Limb (tissue), 2 donors: ENCODE measurements at regions not wholly inside any gene's neighbourhood (a gene's known extent, or its start where the extent isn't known, plus 50 kb on each side); places are given as distances from the start of the nearest gene placed in this dataset.

Source experiments
- DNase-seq, 2 donors: peaks; one replicate each; pipeline ENCODE4 v3.0.0-alpha.2; 2016; ENCODE audit errors: extremely low spot score in 2 of 2

DNA sequence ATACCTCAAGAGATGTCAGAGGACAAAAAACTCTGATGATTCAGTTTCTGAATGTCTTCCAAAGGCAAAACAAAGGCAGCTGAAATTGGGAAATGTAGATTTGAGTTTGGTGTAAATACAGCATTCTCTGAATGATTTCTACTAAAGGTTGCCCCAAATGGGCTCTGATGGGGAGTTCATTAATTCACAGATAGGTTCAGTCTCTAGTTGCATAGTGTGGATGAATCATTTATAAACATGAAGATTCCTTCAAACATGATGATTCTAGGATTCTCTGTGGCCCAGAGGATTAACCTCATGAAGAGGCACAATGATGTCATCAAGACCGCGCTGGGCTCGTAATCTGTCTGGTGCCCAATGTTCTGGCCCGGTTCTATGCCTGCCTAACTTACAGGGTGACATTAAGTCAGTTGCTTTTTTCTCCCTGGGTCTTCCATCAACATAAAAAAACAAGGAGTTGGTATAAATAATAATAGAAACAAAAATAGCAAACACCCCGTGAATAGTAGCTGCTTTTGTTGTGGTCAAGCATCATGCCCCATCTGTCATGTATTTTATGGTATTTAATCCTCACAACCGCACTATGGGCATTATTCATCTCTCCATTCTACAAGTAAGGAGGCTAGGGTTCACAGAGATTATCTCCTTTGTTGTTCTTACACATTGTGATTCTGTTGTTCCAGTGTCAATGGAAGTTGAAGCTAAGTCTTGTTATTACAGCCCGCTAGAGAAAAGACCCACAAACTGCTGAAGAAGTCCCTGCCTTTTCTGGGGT is 509.6 kb upstream of the USP24 start:
- DNase-seq, result no peak

DNA sequence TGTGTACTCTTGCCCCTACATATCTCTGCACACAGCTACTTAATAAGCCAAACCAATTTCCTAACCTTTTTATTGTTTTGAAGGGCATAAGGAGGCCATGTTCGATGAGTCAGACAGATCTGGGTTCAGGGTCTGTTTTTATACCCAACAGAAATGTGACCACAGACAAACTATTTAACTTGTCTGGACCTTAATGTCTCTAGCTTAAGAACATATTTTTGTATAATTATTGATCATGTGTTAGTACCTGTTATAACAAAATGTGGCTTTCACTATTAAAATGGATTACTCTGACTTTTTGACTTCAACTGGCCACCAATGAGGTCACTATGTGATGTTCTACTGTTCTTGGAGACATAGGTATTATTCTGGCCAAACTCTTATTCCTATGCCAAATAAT is 507.8 kb upstream of the USP24 start:
- no peak for DNase-seq

DNA sequence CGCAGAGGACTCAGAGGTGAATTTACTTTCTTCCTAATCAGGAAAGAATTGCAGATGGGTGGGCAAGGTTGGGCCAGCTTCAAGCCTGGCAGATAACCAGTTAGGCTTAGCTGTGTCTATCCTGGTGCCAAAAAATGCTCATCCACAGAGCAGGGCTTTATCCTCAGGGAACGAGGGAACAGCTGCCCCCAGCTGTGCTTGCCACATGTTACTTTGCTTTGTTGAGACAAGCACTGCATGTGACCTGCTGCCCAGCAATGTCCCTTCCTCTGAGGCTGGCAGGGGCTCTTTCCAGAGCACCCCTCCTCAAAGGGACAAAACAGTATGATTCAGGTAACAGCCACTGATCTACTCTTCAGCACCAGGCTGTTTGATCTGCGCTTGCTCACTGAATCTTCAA is 505.1 kb upstream of the USP24 start:
- DNase-seq, result peak in 1 of 2 donors; percentile 46

DNA sequence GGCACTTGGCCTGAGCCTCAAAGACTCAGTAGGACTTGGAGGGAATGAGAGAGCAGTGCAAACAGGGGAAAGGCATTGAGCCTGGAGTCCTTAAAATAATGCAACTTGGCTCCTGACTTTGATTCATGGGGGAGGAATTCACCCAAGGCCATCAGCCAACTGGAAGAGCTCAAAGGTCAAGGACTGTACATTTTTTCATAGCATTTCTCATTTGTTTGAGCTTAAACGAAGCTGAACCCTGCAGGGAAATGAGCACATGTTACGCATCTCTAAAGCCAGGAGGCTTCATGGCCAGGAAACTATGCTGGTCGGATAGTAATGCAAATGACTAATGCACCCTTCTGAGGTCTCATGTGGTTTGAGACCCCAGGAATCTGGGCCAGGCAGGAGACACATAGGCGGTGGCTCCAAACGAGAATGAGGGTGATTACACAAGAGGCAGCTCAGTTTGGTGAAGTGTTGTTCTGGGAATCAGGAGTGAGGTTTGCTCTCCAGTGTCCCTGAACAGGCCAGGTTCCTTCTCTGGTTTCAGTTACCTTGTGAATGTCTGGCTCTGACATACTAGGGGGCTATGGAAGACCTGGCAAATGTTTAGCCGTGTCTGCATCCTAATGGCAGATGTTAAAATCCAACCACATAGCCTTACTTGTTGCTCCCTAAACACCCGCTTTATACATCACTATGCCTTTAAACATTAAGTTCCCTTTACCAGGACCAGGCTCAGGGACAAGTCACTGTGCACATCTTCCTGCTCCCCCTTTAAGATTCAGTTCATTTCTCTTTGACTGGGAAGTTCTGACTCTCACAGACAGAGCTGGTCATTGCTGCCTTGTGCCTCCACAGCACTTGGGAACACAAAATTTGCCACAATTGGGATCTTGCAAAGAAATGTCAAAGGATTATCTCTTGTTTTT is 503.9 kb upstream of the USP24 start:
- peak in 1 of 2 donors; percentile 36 for DNase-seq

DNA sequence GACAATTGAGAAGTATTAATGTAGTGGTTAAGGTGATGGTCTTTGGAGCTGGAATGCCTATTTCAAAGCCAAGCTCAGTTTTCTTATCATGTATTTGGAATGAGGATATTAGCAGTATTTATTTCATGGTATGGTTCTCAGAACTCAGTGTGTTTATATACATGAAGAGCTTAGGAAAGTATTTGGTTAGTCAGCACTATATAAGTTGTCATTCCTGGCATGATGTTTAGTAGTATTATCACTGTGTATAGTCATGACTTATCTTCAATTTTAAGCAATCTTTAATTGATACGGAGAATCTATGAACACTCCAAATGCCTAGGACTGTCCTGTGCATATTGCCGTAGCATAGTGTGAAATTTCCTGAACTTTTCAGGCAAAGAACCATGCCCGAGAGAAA is 501.9 kb upstream of the USP24 start:
- DNase-seq, result no peak

DNA sequence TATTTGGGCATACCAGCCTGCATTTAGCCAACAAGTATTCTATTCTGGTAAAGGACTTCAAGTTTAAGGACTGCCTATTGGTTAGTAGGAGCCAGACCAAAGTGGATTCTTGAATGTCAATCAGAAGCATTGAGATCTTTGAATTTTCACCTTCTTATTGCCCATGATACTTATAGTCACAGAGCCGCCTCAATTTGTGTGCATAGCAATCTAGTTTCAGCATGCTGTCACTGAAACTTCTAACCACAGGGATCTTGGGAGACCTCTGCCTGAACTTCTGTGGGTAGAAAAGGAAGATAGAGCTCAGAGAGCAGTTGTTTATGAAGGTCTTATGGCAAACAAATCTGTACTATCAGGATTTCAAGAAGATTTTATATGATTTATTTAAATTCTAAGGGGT is 501.4 kb upstream of the USP24 start:
- no peak for DNase-seq

DNA sequence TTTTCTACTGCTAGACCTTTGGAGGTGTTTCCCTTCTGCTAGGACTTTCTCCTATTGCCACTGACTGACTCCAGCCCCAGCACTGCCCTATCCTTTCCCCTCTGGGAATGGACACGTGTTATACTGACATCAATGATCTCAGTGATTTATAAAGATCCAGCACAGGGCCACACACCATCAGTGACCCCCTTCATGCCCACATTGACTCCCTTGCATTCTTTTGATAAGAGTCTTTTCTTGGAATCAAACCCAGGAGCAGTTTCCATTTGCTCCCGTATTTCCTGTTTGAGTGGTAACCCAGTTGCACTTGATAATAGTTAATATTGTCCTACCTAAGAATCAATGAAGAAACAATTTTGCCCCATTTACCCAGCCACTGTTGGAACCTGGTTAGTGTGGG is 501.0 kb upstream of the USP24 start:
- DNase-seq, result no peak

DNA sequence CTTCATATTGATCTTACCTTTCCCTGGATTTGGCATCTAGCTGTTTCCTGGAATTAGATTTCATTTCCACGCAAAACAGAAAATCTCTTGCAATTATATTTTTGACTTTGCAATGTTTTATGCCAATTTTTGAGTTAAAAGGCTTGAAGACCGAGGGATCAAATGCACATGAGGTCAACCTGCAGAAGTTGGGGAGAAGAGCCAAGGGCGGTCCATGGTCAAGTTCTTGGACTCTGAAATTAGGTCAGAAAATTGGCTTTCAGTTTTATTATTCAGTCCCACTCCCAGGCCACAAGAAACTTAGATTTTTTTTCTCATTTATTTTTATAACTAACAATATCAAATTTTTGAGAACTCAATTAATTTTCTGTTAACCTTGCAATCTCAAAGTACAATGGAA is 499.1 kb upstream of the USP24 start:
- DNase-seq, result no peak

DNA sequence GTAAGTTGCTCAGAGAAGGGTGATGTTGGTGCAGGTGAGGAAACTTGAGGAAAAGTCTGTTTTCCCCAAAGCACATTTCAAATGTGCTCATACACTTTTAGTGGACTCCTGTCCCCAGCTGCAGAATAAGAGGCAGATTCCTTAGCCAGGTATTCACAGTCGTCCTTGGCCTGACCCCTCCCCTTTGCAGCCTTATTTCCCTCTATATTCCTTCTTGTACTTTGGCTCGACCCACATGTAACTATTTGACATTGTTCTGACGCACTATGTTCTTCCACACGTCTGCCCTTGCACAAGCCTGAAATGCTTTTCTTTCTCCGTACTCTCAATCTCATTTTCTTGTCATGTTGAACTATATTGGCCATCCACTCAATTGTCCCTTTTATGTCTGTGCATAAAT is 498.4 kb upstream of the USP24 start:
- no peak for DNase-seq

DNA sequence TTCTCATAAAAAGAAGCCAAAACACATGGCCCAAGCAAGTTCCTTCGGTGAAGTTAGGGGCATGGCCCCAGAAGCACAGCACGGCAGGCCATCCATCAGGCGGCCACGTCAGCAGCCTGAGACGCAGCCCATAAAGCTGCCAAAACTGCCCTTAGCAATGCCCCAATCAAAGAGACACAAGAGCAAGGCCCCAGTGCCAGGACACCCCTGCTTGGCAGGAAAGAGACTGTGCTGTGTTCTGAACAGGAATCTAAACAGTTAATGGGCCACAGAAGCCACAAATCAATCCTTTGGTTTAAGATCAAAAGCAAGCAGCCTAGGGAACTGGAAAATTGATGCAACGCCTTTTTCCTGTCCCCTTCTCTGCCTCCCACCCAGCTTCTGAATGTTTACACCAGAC is 497.0 kb upstream of the USP24 start:
- no peak for DNase-seq

DNA sequence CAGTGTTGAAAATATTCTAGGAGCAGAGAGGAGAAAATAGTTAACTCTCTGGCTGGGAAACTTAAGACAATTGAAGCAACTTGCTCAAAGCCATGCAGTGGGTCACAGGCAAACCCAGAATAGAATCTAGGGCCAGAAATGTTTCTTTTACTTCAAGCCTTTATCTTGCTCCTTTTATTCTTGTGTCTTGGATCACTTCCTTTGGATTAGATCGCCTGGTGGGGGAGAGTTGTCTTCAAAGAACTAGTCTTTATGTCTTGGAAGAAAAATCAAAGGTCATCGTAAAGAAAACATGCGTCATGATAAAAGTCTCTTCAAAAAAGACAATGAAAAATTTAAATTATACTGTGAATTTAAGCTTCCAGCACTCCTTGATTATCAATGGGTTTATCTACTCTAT is 493.6 kb upstream of the USP24 start:
- DNase-seq, result no peak

DNA sequence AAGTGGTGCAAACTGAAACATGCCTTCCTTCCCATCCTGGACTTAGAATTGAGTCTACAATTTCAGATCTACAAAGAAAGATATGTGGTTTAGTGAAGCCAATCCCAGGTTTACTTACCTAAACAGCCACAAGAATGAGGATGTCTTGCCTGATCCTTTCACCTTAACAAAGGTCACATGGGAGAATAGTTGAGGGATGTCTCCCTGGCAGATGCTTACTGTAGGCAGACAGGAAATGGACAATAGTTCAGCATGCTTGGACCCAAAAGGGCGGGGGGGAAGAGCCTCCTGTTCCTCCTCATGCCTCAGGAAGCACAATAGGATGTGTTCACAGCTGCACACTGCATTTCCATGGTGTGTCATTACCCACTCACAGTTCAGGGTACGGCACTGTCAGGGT is 492.7 kb upstream of the USP24 start:
- no peak for DNase-seq

DNA sequence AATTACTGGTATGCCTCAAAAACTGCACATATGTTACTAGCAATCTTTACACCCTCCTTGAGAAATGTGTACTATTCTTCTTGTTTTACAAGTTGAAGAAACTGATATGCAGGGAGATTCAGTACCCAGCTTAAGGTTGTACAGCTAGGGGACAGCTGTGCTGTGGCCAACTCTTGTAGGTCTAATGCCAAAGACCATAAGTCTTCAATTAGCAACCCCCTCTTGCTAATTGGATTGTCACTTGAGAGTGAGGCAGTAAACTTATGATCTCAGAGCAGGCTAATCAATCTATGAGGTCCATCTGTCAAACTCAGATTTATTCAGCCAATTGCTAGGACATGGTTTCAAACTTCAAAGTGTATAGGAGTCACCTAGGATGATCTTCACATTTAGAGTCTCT is 492.0 kb upstream of the USP24 start:
- DNase-seq, result no peak

DNA sequence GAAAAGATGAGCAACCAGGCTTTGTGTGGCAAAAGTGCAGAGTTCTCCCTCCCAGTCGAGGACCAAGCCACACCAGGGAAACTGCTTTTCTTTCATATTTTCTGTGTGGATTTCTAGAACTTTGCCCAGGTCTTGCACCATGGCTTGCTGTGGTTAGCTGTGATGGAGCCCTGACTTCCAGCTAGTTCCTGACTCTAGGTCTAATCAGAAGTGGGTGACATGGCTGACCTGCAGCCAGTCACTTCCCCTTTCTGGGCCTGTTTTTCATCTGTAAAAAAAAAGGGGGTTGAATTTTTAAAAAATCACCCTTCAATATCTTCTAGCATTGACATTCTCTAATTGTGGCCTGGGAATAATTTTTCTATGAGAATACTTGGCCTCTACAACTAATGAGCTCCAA is 491.2 kb upstream of the USP24 start:
- DNase-seq, result no peak

DNA sequence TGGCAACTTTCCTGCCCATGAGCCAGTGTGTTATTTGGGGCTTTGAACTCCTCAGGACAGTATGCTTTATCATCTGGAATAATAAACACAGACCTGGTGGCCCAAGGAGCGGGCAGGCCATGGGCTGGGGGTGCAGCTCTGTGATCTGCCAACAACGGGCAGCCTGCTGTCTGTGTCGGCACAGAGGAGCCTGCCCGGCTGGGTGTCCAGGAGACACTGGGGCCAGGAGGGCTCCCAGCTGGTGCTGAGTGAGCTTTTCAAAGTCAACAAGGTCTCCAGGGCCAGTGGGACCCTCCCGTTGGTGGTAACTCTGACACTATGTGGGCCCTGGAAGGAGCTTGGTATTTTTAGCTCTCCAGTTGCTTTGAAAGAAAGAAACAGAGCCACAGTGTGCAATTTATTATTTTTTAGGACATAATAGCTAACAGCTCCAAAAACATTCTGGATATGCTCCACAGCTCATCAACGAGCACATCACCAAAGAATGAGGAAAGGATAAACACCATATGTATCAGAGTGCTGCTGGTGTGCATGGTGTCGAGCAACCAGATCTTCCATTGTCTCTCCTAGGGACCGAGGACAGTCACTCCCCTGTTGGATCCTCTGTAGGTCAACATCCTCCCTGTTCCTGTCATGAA is 488.7 kb upstream of the USP24 start:
- no peak for DNase-seq

DNA sequence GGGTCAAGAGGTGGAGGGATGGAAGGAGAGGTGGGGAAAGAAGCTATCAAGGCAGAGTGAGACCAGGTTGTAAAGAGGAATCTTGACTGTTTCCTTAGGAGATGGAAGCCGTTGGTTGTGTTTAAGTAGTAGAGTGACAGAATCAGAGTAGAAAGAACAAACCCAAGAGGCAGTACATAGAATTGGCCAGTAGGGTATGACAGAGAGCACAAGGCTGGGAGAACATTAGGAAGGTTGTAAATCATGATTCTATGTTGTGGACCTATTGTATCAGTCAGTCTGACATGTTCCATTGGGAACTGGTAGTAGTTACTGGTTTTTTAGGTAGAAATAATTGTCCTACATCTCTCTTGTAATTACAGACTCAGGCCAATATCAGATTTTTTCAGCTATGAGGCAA is 486.9 kb upstream of the USP24 start:
- no peak for DNase-seq

DNA sequence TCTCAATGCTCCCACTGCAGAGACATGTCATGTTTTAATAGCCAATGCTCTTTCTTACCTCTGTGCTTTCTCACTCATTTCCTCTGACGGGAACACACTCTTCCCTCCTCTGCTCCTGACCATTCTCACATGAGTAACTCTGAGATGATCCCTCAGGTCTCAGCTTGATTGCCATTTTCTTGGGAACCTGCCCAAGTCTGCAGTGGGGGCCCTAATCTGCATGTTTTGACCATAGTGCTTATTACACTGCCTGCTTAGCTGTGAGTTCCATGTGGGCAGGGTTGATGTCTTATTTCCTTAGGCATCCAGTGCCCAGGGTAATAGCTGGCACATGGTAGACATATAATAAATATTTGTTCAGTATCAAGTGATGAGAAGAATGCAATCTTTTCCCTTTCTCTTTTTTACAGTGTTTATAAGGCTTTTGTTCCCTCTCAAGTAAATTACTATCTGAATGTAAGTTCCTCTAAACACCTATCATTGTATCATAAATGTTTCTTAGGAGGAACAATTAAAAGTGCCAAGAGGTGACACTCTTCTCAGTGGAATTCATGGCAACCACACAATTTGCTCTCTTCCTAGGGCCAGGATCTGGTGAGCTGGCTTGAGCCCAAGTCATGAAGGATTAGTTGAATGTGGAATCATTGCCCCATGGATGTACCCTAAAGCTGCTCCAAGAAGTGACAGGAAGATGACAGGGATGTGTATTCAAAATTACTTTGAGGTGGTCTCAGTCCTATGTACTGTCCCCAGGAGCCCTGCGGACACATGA is 485.4 kb upstream of the USP24 start:
- DNase-seq, result no peak

DNA sequence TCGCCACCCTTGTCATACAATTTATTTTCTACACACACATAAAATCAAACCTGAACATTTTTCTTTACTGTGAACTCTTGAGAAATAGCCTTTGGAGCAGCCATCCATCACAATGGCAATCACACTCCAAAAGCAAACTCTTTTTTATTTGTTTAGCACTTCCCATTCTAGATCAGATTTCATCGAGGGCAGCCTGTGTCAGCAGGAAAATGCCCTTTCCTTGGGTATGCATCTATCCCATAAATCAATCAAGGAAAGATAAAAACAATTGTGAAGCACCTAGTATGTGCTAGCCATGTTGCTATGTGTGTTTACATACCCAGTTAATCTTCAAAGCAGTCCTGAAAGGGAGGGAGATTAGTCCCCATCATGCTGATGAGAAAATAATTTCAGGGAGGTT is 484.1 kb upstream of the USP24 start:
- no peak for DNase-seq

DNA sequence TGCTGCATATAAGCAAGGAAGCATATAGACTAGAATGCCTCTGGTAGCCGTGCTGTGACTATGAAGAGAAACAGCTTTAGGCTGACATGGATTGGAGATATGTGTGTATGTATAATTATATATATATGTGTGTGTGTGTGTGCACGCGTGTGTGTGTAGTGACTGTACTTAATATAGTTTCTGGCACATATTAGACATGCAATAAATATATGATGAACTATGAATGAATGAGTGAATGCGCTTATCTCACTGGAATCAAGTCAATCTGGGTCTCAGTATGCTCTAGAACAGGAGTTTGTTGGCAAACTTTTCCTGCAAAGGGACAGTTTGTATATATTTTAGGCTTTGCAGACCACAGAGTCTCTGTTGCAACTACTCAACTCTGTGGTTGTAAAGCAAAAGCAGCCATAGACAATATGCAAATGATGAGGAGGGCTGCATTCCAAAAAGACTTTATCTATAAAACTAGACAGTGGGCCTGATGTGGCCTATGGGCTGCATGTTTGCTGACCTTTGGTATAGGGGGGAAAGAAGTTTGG is 482.9 kb upstream of the USP24 start:
- DNase-seq, result no peak

DNA sequence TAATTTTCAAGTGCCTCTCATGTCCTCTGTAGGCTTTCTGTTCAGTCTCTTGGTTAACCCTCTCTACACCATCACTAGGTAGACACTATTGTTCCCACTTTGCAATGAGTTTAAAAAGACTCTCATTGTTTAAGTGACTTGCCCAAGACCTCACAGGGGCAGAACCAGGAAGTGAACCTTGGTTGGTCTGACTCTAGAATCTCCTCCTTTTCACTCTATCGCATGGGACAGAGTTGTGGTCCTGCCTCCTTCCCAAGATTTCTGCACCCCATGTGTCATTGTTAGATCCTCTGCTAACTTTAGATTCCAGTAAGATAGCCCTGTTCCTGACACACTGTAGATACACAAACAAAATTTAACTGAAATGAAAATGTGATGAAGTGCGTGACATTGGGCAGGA is 481.7 kb upstream of the USP24 start:
- DNase-seq, result no peak

DNA sequence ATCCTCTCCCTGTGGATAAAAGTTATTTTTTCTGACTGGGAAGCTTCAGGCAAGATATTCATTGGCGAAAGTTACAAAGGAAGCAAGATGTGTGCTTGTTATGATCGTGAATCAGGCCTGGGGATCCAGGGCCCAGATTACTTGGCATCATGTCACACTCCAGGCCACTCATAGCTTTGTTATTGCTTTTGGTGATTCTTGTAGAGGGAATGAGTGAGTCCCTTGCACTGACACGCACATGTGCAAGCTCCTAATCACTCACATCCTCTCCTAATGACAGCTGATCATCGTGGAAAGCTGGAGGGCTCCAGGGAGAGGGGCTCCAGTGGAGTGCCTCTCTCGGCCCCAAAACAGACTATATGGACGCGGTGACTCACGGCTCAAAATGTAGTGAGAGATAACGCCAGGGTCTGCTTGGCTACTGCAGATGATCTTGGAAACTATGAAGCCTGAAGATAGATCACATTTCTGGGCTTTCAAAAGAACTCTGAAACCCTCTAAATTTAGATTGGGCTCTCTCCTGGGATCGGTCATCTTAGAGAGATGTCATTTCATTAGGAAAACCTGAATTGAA is 481.1 kb upstream of the USP24 start:
- no peak for DNase-seq
